K562 (cell line): ENCODE measurements at regions not wholly inside any gene's neighbourhood (a gene's known extent, or its start where the extent isn't known, plus 50 kb on each side); places are given as distances from the start of the nearest gene placed in this dataset.

Experiments
- ATAC-seq: fragments of 200-7000 bp; cut with Tn5 transposase; 3 replicates; pipeline ENCODE4 v1.9.1; 2020; ENCODE audit warnings: moderate library complexity
- BruUV-seq: library from RNA; stranded (reverse); fragments of 400-500 nt; replicated peaks from 2 replicates; lab custom pipeline; 2021; lab: Mats Ljungman, UMichigan
- CTCF ChIA-PET: fragments of 300-600 bp; formaldehyde crosslinking; extraction: SDS; loops from one replicate; lab custom pipeline; 2021; ENCODE audit warnings: low intra/inter-chr PET ratio; lab: Yijun Ruan, JAX
- POLR2A ChIA-PET: fragments of 300-600, 350-650 bp; sonication (Branson Sonifier 250); formaldehyde crosslinking; extraction: SDS; loops from one replicate; lab custom pipeline; 2021; ENCODE audit warnings: antibody characterized with exemption, inconsistent platforms; lab: Yijun Ruan, JAX
- DNase-seq, 4 experiments: peaks; one replicate each; pipeline versions ENCODE4 v3.0.0 to v3.0.0-alpha.2; 2011 to 2018; ENCODE audit warnings: low spot score in 3 of 4, mixed read lengths in 3 of 4; ENCODE audit errors: extremely low read depth in 1 of 4
- FAIRE-seq: peaks from 2 replicates; lab custom pipeline; 2011; peaks lifted over from hg19 to GRCh38; lab: Jason Lieb, UNC
- H2AFZ ChIP-seq: 2 replicates; pipeline ENCODE4 v1.6.0; 2011; ENCODE audit warnings: low read depth, low read length, control low read depth, inconsistent platforms
- H3K27ac ChIP-seq: fragments of 200-600 bp; 3 replicates; pipeline ENCODE4 v1.8.0; 2011; ENCODE audit warnings: low read depth, mild to moderate bottlenecking, control low read depth, inconsistent platforms, low read length, moderate library complexity, mixed read lengths; ENCODE audit errors: extremely low read depth
- H3K27me3 ChIP-seq, 2 experiments: fragments of 300-600 bp in 1 of 2; 2 replicates in 1 of 2; 3 replicates in 1 of 2; pipeline versions ENCODE4 v1.6.0 to v1.8.0; 2011; ENCODE audit warnings: inconsistent platforms in 2 of 2, low read length in 2 of 2, mild to moderate bottlenecking in 1 of 2, mixed read lengths in 1 of 2, moderate library complexity in 1 of 2; ENCODE audit not compliant: control insufficient read depth in 2 of 2, insufficient read depth in 2 of 2
- H3K36me3 ChIP-seq: fragments of 300-600 bp; 3 replicates; pipeline ENCODE4 v1.8.0; 2011; ENCODE audit warnings: mild to moderate bottlenecking, low read length, inconsistent platforms; ENCODE audit not compliant: control insufficient read depth, insufficient read depth
- H3K4me1 ChIP-seq, 2 experiments: fragments of 200-600 bp in 1 of 2; replicated peaks in 1 of 2; 2 replicates in 1 of 2; 3 replicates in 1 of 2; pipeline versions ENCODE4 v1.5.1 to v1.8.0; 2011; ENCODE audit warnings: inconsistent platforms in 2 of 2, low read length in 2 of 2, mild to moderate bottlenecking in 1 of 2, mixed read lengths in 1 of 2, moderate library complexity in 1 of 2; ENCODE audit not compliant: control insufficient read depth in 2 of 2, insufficient read depth in 2 of 2
- H3K4me2 ChIP-seq: 2 replicates; pipeline ENCODE4 v1.6.1; 2011; ENCODE audit warnings: low read length, control low read depth, inconsistent platforms, mixed read lengths; ENCODE audit not compliant: insufficient read depth
- H3K4me3 ChIP-seq: fragments of 200-600 bp; sonication (generic), shearing (Covaris generic); 2 replicates; pipeline ENCODE4 v1.5.1; 2016; ENCODE audit warnings: control low read depth, inconsistent platforms
- H3K79me2 ChIP-seq: fragments of 200-600 bp; 3 replicates; pipeline ENCODE4 v1.8.0; 2011; ENCODE audit warnings: low read length, inconsistent platforms; ENCODE audit not compliant: control insufficient read depth, insufficient read depth
- H3K9ac ChIP-seq, 2 experiments: 2 replicates each; pipeline versions ENCODE4 v1.6.0 to v1.6.1; 2011; ENCODE audit warnings: low read depth in 2 of 2, low read length in 2 of 2, control low read depth in 1 of 2, inconsistent platforms in 1 of 2, mild to moderate bottlenecking in 1 of 2, mixed read lengths in 1 of 2; ENCODE audit not compliant: insufficient read depth in 1 of 2
- H3K9me1 ChIP-seq: one replicate; pipeline ENCODE4 v1.6.0; 2011; ENCODE audit warnings: inconsistent platforms, mild to moderate bottlenecking, low read length, moderate library complexity; ENCODE audit not compliant: control insufficient read depth, insufficient read depth
- H3K9me3 ChIP-seq: replicated peaks from 2 replicates; pipeline ENCODE4 v1.5.1; 2011; ENCODE audit warnings: low read depth, low read length, inconsistent platforms; ENCODE audit not compliant: control insufficient read depth, insufficient read depth
- H4K20me1 ChIP-seq: replicated peaks from 2 replicates; pipeline ENCODE4 v1.6.1; 2011; ENCODE audit warnings: low read length, inconsistent platforms, mixed read lengths; ENCODE audit not compliant: control insufficient read depth, insufficient read depth
- KLF10 ChIP-seq: fragments of 250-450 bp; sonication (Bioruptor Pico); IDR thresholded peaks from 2 replicates; pipeline ENCODE4 v1.6.1; 2021; ENCODE audit warnings: matching md5 sums
- MCM2 ChIP-seq: fragments of 450-650 bp; IDR thresholded peaks from 2 replicates; pipeline ENCODE4 v1.6.1; 2017; ENCODE audit warnings: low read depth, mild to moderate bottlenecking
- NFE2 ChIP-seq: IDR thresholded peaks from 2 replicates; pipeline ENCODE4 v1.6.1; 2014; ENCODE audit warnings: antibody characterized with exemption, low read depth
- RBM25 ChIP-seq: fragments of 200-400 bp; formaldehyde crosslinking; IDR thresholded peaks from 2 replicates; pipeline ENCODE4 v1.6.1; 2018; ENCODE audit warnings: low read length, low read depth, moderate library complexity; ENCODE audit not compliant: severe bottlenecking
- WGBS: fragments of 100-300 bp; shearing (Covaris generic); methylation state at CpG from one replicate; pipeline ENCODE4 v1.1.6; 2016; ENCODE audit warnings: low coverage, mixed read lengths; ENCODE audit not compliant: insufficient coverage; ENCODE audit errors: missing lambda C conversion rate; 5-methylcytosine and 5-hydroxymethylcytosine counted together
- in situ Hi-C: fragments of 300-500 bp; cut with MboI; formaldehyde crosslinking; loops from 4 replicates; pipeline ENCODE4 v1.15.0; 2018; ENCODE audit warnings: inconsistent platforms, mixed read lengths
- intact Hi-C: fragments of 100-400 bp; cut with micrococcal nuclease; formaldehyde crosslinking; loops from 2 replicates; pipeline ENCODE4 v1.14.2; 2022
- TF ChIP-seq, protein P1 (sequence below): fragments of 450-650 bp; IDR thresholded peaks from 2 replicates; pipeline ENCODE4 v1.6.1; 2016; ENCODE audit warnings: mild to moderate bottlenecking, moderate library complexity

- Histone ChIP-seq H3K9me3 (no peaks in the 10 kb centered on the region), H3K4me2 (no peak overlapping the region), H3K4me3 (no peak overlapping the region), H3K9me1 (no peaks in the 10 kb centered on the region), H2AFZ (no peak overlapping the region)
- no peak for DNase-seq
- WGBS: 0% methylated on average over 4 of the region's 4 CpGs
- POLR2A ChIA-PET: no interaction called here
- no peak for TF ChIP-seq RBM25
- TF ChIP-seq, all 486 proteins: peak for 0
- no peak for FAIRE-seq
- H3K27ac ChIP-seq: no peak overlapping the region
- ATAC-seq: no peak
- CTCF ChIA-PET: no interaction called here
- intact Hi-C loops (no loop called here), in situ Hi-C loops (no loop called here)
- no peak overlapping the region for H3K9ac ChIP-seq
- no TSS peak for BruUV-seq
- H3K4me1 ChIP-seq: no peaks in the 10 kb centered on the region
- no peaks in the 10 kb centered on the region for H3K79me2 ChIP-seq
- no peaks in the 10 kb centered on the region for H4K20me1 ChIP-seq
- H3K27me3 ChIP-seq: no peaks in the 10 kb centered on the region
- no peaks in the 10 kb centered on the region for H3K36me3 ChIP-seq
Observed at GRCh38 chr2:123453046-123453700, 571.9 kb upstream of the CNTNAP5 start.

- Histone ChIP-seq H3K4me2 (no peak overlapping the region), H4K20me1 (no peaks in the 10 kb centered on the region), H2AFZ (no peak overlapping the region), H3K9me1 (no peaks in the 10 kb centered on the region), H3K36me3 (no peaks in the 10 kb centered on the region), H3K9ac (no peak overlapping the region), H3K27ac (no peak overlapping the region), H3K27me3 (no peaks in the 10 kb centered on the region), H3K79me2 (no peaks in the 10 kb centered on the region), H3K4me3 (no peak overlapping the region), H3K9me3 (no peaks in the 10 kb centered on the region), H3K4me1 (no peaks in the 10 kb centered on the region)
- CTCF ChIA-PET: no interaction called here
- intact Hi-C loops: no loop called here
- POLR2A ChIA-PET: no interaction called here
- ATAC-seq: no peak
- in situ Hi-C loops: no loop called here
- no TSS peak for BruUV-seq
- no peak for FAIRE-seq
- 0% methylated on average over 3 of the region's 3 CpGs for WGBS
- DNase-seq: no peak
- TF ChIP-seq, protein P1, sequence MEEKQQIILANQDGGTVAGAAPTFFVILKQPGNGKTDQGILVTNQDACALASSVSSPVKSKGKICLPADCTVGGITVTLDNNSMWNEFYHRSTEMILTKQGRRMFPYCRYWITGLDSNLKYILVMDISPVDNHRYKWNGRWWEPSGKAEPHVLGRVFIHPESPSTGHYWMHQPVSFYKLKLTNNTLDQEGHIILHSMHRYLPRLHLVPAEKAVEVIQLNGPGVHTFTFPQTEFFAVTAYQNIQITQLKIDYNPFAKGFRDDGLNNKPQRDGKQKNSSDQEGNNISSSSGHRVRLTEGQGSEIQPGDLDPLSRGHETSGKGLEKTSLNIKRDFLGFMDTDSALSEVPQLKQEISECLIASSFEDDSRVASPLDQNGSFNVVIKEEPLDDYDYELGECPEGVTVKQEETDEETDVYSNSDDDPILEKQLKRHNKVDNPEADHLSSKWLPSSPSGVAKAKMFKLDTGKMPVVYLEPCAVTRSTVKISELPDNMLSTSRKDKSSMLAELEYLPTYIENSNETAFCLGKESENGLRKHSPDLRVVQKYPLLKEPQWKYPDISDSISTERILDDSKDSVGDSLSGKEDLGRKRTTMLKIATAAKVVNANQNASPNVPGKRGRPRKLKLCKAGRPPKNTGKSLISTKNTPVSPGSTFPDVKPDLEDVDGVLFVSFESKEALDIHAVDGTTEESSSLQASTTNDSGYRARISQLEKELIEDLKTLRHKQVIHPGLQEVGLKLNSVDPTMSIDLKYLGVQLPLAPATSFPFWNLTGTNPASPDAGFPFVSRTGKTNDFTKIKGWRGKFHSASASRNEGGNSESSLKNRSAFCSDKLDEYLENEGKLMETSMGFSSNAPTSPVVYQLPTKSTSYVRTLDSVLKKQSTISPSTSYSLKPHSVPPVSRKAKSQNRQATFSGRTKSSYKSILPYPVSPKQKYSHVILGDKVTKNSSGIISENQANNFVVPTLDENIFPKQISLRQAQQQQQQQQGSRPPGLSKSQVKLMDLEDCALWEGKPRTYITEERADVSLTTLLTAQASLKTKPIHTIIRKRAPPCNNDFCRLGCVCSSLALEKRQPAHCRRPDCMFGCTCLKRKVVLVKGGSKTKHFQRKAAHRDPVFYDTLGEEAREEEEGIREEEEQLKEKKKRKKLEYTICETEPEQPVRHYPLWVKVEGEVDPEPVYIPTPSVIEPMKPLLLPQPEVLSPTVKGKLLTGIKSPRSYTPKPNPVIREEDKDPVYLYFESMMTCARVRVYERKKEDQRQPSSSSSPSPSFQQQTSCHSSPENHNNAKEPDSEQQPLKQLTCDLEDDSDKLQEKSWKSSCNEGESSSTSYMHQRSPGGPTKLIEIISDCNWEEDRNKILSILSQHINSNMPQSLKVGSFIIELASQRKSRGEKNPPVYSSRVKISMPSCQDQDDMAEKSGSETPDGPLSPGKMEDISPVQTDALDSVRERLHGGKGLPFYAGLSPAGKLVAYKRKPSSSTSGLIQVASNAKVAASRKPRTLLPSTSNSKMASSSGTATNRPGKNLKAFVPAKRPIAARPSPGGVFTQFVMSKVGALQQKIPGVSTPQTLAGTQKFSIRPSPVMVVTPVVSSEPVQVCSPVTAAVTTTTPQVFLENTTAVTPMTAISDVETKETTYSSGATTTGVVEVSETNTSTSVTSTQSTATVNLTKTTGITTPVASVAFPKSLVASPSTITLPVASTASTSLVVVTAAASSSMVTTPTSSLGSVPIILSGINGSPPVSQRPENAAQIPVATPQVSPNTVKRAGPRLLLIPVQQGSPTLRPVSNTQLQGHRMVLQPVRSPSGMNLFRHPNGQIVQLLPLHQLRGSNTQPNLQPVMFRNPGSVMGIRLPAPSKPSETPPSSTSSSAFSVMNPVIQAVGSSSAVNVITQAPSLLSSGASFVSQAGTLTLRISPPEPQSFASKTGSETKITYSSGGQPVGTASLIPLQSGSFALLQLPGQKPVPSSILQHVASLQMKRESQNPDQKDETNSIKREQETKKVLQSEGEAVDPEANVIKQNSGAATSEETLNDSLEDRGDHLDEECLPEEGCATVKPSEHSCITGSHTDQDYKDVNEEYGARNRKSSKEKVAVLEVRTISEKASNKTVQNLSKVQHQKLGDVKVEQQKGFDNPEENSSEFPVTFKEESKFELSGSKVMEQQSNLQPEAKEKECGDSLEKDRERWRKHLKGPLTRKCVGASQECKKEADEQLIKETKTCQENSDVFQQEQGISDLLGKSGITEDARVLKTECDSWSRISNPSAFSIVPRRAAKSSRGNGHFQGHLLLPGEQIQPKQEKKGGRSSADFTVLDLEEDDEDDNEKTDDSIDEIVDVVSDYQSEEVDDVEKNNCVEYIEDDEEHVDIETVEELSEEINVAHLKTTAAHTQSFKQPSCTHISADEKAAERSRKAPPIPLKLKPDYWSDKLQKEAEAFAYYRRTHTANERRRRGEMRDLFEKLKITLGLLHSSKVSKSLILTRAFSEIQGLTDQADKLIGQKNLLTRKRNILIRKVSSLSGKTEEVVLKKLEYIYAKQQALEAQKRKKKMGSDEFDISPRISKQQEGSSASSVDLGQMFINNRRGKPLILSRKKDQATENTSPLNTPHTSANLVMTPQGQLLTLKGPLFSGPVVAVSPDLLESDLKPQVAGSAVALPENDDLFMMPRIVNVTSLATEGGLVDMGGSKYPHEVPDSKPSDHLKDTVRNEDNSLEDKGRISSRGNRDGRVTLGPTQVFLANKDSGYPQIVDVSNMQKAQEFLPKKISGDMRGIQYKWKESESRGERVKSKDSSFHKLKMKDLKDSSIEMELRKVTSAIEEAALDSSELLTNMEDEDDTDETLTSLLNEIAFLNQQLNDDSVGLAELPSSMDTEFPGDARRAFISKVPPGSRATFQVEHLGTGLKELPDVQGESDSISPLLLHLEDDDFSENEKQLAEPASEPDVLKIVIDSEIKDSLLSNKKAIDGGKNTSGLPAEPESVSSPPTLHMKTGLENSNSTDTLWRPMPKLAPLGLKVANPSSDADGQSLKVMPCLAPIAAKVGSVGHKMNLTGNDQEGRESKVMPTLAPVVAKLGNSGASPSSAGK: no peak
- TF ChIP-seq KLF10: no peak
- no peak for TF ChIP-seq MCM2
- no peak for TF ChIP-seq NFE2
Observed at GRCh38 chr2:123453772-123454171, 571.3 kb upstream of the CNTNAP5 start.
